Ovary (tissue), 7 donors: ENCODE measurements at regions not wholly inside any gene's neighbourhood (a gene's known extent, or its start where the extent isn't known, plus 50 kb on each side); places are given as distances from the start of the nearest gene placed in this dataset.

Experiments
- DNase-seq, 5 donors: peaks; one replicate each; pipeline ENCODE4 v3.0.0-alpha.2; 2019 to 2020
- H3K27ac ChIP-seq, 2 donors: fragments of 200-600 bp; one replicate each; pipeline versions ENCODE4 v1.5.1 to v1.8.0; 2019 to 2022
- H3K27me3 ChIP-seq: fragments of 200-600 bp; one replicate; pipeline ENCODE4 v1.8.0; 2022
- H3K36me3 ChIP-seq: fragments of 200-600 bp; sonication (generic); one replicate; pipeline ENCODE4 v1.5.1; 2019
- H3K4me1 ChIP-seq: one replicate; pipeline ENCODE4 v1.8.1; 2013; ENCODE audit warnings: mild to moderate bottlenecking, moderate library complexity; ENCODE audit not compliant: insufficient read depth
- H3K4me3 ChIP-seq: fragments of 200-600 bp; sonication (generic); one replicate; pipeline ENCODE4 v1.5.1; 2017
- H3K9me3 ChIP-seq, 2 donors: fragments of 200-600 bp in 1 of 2; sonication (generic) in 1 of 2; one replicate each; pipeline versions ENCODE4 v1.5.1 to v1.8.1; 2013 to 2019; ENCODE audit warnings: mild to moderate bottlenecking in 1 of 2, moderate library complexity in 1 of 2
- EP300 ChIP-seq: sonication (generic); formaldehyde crosslinking; IDR thresholded peaks from one replicate; pipeline ENCODE4 v1.6.1; 2017; ENCODE audit warnings: antibody characterized with exemption
- POLR2A ChIP-seq: fragments of 450-650 bp; IDR thresholded peaks from one replicate; pipeline ENCODE4 v1.6.1; 2017; ENCODE audit warnings: antibody characterized with exemption, mild to moderate bottlenecking, moderate library complexity
- WGBS, 3 donors: extraction: QIAGEN DNeasy Blood & Tissue Kit in 1 of 3; methylation state at CpG; one replicate each; pipeline versions ENCODE4 v1.1.5 to v1.1.7; 2013 to 2017; 5-methylcytosine and 5-hydroxymethylcytosine counted together
- intact Hi-C, 4 donors: fragments of 100-400 bp; cut with DNase I; formaldehyde crosslinking; loops; one replicate each; pipeline versions ENCODE4 v1.11.0 to v1.15.1; 2022 to 2023
- TF ChIP-seq, protein P1 (sequence below), 3 donors: fragments of 450-650 bp in 2 of 3; fragments of 200-600 bp in 1 of 3; IDR thresholded peaks; one replicate each; pipeline versions ENCODE4 v1.5.1 to v1.8.0; 2016 to 2022; ENCODE audit warnings: antibody characterized with exemption in 3 of 3, mild to moderate bottlenecking in 1 of 3
- donor health status: DM: no; HTN: no; CAD: no; lungs with moderate emphysema.
- donor health status: DM: no; HTN: no; CAD: no.
- donor health status: Bipolar disorder and iron deficiency.
- donor health status: DM: no; HTN: no; CAD: no.
- donor health status: DM: yes; HTN: yes; CAD: no.

DNA sequence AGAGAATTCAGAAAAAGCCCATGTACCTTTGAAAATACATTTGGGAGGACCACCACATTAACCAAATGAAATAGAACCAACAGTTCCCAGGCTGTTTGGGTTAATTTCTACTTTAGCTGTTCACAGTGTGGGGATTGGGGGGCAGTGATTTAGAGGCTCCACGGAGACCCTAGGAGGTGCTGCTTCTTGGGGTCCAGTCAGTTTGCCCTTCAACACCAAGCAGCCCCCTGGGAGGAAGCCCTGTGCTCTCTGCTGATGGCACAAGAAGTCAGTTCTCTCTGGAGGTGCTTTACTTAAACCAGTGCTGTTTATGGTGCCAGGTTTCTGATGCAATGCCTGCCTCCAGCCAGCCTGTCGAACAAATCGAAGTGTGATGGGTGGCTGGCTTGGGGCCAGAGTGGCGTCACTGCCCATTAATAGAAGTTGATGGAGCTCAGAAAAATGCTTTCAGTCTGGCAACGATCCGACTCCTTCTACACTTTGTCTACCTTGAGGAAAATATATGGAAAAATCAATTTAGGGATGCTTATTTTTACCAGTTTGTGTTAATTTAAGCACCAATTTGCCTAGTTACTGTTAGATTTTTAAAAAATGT, 134.0 kb downstream of the SNX18 start:
- Histone ChIP-seq H3K36me3 (no peaks in the 10 kb centered on the region), H3K27me3 (no peaks in the 10 kb centered on the region), H3K4me1 (peaks cover 8% of the 10 kb centered on the region), H3K4me3 (no peak overlapping the region), H3K27ac (no peak overlapping the region), H3K9me3 (no peaks in the 10 kb centered on the region)
- TF ChIP-seq POLR2A (no peak), EP300 (no peak)
- TF ChIP-seq, protein P1, sequence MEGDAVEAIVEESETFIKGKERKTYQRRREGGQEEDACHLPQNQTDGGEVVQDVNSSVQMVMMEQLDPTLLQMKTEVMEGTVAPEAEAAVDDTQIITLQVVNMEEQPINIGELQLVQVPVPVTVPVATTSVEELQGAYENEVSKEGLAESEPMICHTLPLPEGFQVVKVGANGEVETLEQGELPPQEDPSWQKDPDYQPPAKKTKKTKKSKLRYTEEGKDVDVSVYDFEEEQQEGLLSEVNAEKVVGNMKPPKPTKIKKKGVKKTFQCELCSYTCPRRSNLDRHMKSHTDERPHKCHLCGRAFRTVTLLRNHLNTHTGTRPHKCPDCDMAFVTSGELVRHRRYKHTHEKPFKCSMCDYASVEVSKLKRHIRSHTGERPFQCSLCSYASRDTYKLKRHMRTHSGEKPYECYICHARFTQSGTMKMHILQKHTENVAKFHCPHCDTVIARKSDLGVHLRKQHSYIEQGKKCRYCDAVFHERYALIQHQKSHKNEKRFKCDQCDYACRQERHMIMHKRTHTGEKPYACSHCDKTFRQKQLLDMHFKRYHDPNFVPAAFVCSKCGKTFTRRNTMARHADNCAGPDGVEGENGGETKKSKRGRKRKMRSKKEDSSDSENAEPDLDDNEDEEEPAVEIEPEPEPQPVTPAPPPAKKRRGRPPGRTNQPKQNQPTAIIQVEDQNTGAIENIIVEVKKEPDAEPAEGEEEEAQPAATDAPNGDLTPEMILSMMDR (IDR thresholded peaks at IDR 0.05) = no peak
- 70 to 91% (median 81%) methylated on average over 6 of the region's 6 CpGs for WGBS, 3 donors
- DNase-seq = peak in 3 of 5 donors; percentile 49 to 65 (median 56)
- intact Hi-C loops = no loop called here

DNA sequence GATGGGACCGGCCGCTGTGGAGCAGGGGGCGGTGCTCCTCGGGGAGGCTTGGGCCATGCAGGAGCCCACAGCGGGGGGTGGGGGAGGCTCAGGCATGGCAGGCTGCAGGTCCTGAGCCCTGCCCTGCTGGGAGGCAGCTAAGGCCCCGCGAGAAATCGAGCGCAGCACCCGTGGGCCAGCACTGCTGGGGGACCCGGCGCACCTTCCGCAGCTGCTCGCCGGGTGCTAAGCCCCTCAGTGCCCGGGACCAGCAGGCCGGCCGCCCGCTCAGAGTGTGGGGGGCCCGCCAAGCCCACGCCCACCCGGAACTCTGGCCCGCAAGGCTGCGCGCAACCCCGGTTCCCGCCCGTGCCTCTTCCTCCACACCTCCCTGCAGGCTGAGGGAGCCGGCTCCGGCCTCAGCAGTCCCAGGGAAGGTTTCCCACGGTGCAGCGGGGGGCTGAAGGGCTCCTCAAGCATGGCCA, 131.5 kb downstream of the SNX18 start:
- Histone ChIP-seq H3K9me3 (no peaks in the 10 kb centered on the region), H3K27ac (no peak overlapping the region), H3K4me1 (peaks cover 20% of the 10 kb centered on the region), H3K4me3 (no peak overlapping the region), H3K36me3 (no peaks in the 10 kb centered on the region), H3K27me3 (no peaks in the 10 kb centered on the region)
- TF ChIP-seq EP300 (no peak), POLR2A (no peak)
- TF ChIP-seq, protein P1 (IDR thresholded peaks at IDR 0.05) = no peak
- intact Hi-C loops = loop anchor here in 1 of 4 donors (10.0 kb wide), 1 partner anchor 124 kb away; no protein-coding TSS in a partner anchor
- no peak for DNase-seq
- 94 to 97% (median 95%) methylated on average over 30 to 32 of the region's 32 CpGs for WGBS, 3 donors

DNA sequence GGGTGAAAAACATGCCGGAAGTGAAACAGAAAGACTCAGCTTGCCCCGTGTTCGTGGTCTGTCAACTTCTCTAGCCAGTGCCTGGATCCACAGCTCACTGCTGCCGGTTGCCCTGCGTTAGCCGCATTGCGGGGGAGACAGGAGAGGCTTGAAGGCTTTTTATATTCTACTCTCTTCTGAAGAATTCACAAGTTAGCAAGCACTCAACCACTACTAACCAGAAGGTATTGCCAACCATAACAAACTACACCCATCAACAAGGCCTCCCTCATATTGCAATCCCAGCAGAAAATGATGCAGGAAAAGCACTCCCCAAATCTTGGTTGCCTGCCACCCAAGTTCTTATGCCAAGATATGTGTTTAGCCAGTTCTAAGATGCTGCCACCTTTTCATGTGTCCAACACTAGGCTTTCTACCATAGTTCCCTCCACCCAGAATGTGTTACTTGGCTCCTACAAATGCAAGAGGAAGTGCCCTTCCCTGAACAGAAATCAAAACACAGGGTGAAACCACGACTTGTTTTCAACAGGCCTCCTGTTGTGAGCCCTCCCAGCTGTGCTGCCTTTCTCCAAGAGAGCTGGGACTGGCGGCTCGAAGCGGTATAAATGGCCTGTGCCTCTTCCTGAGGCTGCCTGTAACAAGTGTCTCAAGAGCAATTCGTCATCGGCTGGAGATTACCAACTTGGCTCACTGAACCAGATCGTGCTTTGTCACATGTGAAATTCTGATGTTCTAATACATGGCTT, 129.0 kb downstream of the SNX18 start:
- no peaks in the 10 kb centered on the region for H3K27me3 ChIP-seq
- TF ChIP-seq, protein P1 (IDR thresholded peaks at IDR 0.05) = peak in 1 of 3 donors; percentile 18
- TF ChIP-seq EP300 (no peak), POLR2A (no peak)
- peak; percentile 78 to 87 (median 81) for DNase-seq
- peaks cover 29% of the 10 kb centered on the region for H3K4me1 ChIP-seq
- intact Hi-C loops = loop anchor here in 1 of 4 donors (10.0 kb wide), 1 partner anchor 122 kb away; no protein-coding TSS in a partner anchor
- H3K9me3 ChIP-seq = no peaks in the 10 kb centered on the region
- WGBS, 3 donors = 2 to 6% (median 3%) methylated on average over 14 of the region's 14 CpGs
- peak overlapping the region; percentile 7 for H3K4me3 ChIP-seq
- H3K27ac ChIP-seq = peak overlapping the region; percentile 76 to 80
- H3K36me3 ChIP-seq = no peaks in the 10 kb centered on the region

DNA sequence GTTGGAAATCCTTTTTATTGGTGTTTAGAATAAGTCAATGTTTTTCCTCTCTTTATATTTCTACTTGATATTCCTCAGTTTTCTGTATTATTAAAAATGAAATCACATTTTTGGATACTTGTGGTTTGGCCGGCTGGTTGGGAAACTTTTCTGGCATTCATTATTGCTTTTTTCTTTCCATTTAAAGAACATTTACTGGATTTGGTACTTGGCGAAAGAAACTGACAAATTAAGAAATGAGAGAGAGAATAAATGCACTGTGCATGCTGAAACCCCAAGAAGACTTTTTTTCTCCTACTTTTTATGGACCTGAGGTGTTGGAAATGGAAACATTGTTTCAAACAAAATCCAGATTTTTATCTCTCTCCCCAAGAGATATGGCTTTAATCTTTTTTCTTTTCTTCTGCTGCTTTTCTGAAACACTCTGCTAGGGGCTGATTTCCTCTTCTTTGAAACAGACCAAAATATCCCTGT, 128.4 kb downstream of the SNX18 start:
- H3K9me3 ChIP-seq = no peaks in the 10 kb centered on the region
- H3K36me3 ChIP-seq = no peaks in the 10 kb centered on the region
- no peaks in the 10 kb centered on the region for H3K27me3 ChIP-seq
- TF ChIP-seq EP300 (no peak), POLR2A (no peak)
- TF ChIP-seq, protein P1 (IDR thresholded peaks at IDR 0.05) = no peak
- WGBS, 3 donors = 8 to 18% (median 14%) methylated on average over 2 of the region's 2 CpGs
- DNase-seq = peak in 1 of 5 donors; percentile 36
- H3K27ac ChIP-seq = peak overlapping the region; percentile 76 to 80
- intact Hi-C loops = loop anchor here in 1 of 4 donors (10.0 kb wide), 1 partner anchor 121 kb away; no protein-coding TSS in a partner anchor
- peak overlapping the region; percentile 7 for H3K4me3 ChIP-seq
- peaks cover 33% of the 10 kb centered on the region for H3K4me1 ChIP-seq
